ENCODE measurements at regions not wholly inside any gene's neighbourhood (a gene's known extent, or its start where the extent isn't known, plus 50 kb on each side); places are given as distances from the start of the nearest gene placed in this dataset.

DNA sequence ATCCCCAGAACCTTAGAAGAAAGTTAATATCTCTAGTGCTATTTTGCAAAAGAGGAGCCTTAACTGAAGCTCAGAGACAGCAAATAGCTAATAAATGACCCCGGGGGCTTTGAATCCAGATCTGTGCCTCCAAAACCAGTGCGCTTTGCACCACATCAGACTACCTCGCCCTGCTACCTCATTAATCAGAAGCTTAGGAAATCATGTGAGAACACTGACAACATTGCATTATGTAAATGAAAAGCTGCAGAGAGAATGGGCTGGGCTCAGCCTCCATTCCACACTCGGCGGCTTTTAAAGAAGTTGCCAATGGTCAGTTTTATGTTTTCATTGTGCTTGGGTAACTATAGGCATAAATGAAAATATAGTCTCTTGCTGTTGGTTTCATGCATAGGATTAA is 54.0 kb upstream of the STMND1 start:
- DNase-seq, result no peak
- no peaks in the 10 kb centered on the region for H3K4me1 Mint-ChIP-seq (ENCODE audit: low read depth)
- H3K4me3 Mint-ChIP-seq, result no peak overlapping the region
- no peak for ATAC-seq (replicated peaks in 1 of 2)
- H3K27ac Mint-ChIP-seq, result no peak overlapping the region
- H3K9me3 Mint-ChIP-seq, result no peaks in the 10 kb centered on the region
- H3K36me3 Mint-ChIP-seq (ENCODE audit: insufficient read depth in 2 of 2), result no peaks in the 10 kb centered on the region
- peaks cover 33% of the 10 kb centered on the region for H3K27me3 Mint-ChIP-seq (ENCODE audit: low read depth)

DNA sequence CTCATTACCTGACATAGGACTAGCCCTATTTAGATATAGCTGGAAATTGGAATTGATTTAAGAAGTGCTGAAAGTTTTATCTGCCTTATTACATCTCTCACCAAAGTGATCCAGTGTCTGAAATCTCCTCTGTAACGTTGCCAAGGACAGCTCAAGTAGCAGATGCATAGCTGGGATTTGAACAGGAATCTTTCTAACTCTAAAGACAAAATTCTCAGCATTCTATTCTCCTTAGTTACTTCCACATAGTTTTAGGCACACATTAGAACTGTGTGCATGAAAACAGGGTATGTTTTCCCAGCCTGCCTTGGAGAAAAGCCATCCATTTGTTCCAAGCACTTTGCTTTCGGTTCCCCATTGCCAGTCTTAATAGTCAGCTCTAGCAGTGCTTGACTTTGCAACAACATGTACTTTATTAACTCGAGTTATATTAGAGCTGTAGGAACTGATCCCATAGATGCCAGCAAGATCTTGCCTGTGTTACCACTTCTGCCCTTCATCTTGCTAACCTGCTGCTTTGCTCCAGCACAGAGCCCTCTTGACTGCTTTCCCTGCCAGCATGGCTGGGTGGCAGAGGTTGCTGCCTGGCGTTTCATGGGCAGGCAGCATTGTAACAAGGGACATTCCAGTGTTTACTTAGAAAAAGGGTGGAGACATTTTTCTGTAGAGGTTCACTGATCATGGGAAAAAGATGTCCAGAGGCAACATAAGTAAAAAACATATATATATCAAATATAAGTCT is 56.1 kb upstream of the STMND1 start:
- Mint-ChIP-seq H3K4me3 (no peak overlapping the region), H3K27ac (no peak overlapping the region), H3K27me3 (ENCODE audit: low read depth) (peaks cover 41% of the 10 kb centered on the region), H3K36me3 (ENCODE audit: insufficient read depth in 2 of 2) (no peaks in the 10 kb centered on the region), H3K4me1 (ENCODE audit: low read depth) (no peaks in the 10 kb centered on the region), H3K9me3 (no peaks in the 10 kb centered on the region)
- DNase-seq (no peak), ATAC-seq (replicated peaks in 1 of 2) (no peak)

DNA sequence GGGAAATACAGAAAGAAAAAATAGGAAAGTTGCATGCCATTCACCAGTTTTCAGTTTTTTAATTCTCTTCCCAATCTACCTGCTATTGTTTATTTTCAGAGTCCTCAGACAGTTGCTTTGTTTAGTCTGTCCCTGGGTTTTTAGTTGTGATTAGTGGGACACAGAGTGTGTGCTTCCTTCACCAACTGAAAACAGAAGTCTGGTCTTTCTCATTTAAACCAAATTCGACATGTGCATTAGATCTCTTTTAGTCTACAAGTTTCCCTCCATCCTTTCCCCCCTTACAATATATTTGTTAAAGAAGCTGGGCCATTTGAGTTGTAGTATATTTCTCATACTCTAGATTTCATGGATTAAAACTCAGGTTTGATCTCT is 58.7 kb upstream of the STMND1 start:
- no peak overlapping the region for H3K27ac Mint-ChIP-seq
- H3K9me3 Mint-ChIP-seq, result peaks cover 0 to 2% of the 10 kb centered on the region in 2 donors
- no peaks in the 10 kb centered on the region for H3K4me1 Mint-ChIP-seq (ENCODE audit: low read depth)
- peaks cover 45% of the 10 kb centered on the region for H3K27me3 Mint-ChIP-seq (ENCODE audit: low read depth)
- no peak for ATAC-seq (replicated peaks in 1 of 2)
- DNase-seq, result no peak
- no peak overlapping the region for H3K4me3 Mint-ChIP-seq
- H3K36me3 Mint-ChIP-seq (ENCODE audit: insufficient read depth in 2 of 2), result no peaks in the 10 kb centered on the region

DNA sequence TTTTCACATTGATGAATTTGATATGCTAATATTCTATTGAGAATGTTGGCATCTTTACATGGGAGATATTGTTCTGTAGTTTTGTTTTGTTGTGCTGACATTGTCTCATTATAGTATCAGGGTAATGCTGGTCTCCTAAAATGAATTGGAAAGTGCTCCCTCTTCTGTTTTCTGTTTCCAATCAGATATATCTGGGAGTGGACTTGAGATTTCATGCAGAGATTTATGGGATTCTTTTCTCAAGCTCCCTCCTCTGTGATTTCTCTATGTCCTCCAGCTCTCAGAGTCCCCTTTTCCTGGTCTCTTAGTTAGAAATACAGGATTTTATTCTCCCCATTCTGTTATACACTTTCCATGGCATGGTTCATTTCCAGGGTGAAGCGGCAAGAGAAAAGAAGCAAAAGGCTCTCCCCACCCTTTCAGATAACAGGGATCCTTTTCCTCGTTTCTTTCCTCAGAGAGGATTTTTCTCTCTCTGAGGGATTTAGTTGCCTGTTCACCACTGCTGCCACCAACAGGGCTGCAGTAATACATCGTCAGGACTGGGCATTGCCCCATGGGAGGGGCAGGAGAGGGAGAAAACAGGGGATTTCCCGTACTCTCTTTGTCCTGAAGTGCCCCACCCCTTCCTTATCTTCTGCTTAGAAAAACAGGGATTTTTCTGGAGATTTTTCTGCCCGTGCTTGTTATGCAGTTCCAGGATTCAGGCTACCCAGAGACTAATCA is 59.3 kb upstream of the STMND1 start:
- Mint-ChIP-seq H3K27me3 (ENCODE audit: low read depth) (peaks cover 45% of the 10 kb centered on the region), H3K4me1 (ENCODE audit: low read depth) (no peaks in the 10 kb centered on the region)
- no peak for DNase-seq

DNA sequence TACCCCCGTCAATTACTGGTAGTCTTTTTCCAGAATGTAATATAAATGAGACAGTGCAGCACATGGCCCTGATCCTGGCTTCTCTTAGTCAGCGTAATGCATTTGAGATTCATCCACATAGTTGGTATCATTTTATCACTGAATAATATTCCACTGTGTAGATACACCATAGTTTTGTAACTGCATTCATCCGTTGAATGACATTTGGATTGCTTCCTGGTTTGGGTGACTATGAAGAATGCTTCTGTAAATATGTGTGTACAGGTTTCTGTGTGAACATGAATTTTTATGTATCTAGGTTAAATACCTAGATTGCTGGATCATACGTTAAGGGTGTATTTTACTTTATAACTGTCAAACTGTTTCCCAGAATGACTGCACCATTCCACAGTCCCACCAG is 62.6 kb upstream of the STMND1 start:
- H3K27me3 Mint-ChIP-seq (ENCODE audit: low read depth), result peaks cover 44% of the 10 kb centered on the region
- H3K4me3 Mint-ChIP-seq, result no peak overlapping the region
- H3K4me1 Mint-ChIP-seq (ENCODE audit: low read depth), result no peaks in the 10 kb centered on the region
- no peak overlapping the region for H3K27ac Mint-ChIP-seq
- peaks cover 0 to 2% of the 10 kb centered on the region in 2 donors for H3K9me3 Mint-ChIP-seq
- ATAC-seq (replicated peaks in 1 of 2) (no peak), DNase-seq (no peak)
- no peaks in the 10 kb centered on the region for H3K36me3 Mint-ChIP-seq (ENCODE audit: insufficient read depth in 2 of 2)

More for the DNA sequence above, 59.3 kb upstream of the STMND1 start:
- Mint-ChIP-seq H3K27ac (no peak overlapping the region), H3K4me3 (no peak overlapping the region), H3K36me3 (ENCODE audit: insufficient read depth in 2 of 2) (no peaks in the 10 kb centered on the region), H3K9me3 (peaks cover 0 to 2% of the 10 kb centered on the region in 2 donors)
- no peak for ATAC-seq (replicated peaks in 1 of 2)

DNA sequence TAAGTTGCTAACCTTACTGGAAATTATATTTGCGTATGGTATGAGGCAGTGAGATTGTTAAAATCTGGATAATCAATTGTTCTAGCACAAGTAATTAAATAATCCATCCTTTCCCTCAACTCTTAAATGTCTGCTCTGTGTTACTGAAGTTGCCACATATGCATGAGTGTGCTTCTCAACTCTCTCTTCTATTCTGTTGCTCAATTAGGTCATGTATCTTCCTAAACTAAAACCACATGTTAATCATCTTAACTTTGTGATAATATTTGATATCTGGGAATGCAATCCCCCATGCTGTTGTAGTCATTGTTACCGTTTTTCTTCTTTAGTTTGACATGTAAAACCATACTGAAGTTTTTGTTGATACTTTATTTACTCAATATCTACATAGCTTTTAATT is 63.5 kb upstream of the STMND1 start:
- Mint-ChIP-seq H3K36me3 (ENCODE audit: insufficient read depth in 2 of 2) (no peaks in the 10 kb centered on the region), H3K9me3 (peaks cover 0 to 2% of the 10 kb centered on the region in 2 donors), H3K27ac (no peak overlapping the region), H3K4me1 (ENCODE audit: low read depth) (no peaks in the 10 kb centered on the region), H3K4me3 (no peak overlapping the region), H3K27me3 (ENCODE audit: low read depth) (peaks cover 35% of the 10 kb centered on the region)
- ATAC-seq (replicated peaks in 1 of 2) (no peak), DNase-seq (no peak)

DNA sequence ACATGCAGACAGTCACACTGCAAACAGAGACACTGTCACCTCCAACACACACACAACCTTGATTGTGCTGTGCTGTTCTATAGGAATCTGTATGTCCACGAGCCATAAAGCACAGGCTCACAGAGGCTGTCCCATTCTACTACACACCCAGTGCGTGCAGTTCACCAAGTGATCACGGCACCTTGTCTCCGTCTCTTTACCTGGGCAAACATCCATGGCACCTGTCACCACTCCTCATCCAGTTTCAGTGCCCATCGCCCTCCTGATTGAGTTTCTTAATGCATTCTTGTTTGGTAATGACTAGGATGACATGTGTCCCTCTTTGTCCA is 65.8 kb upstream of the STMND1 start:
- no peaks in the 10 kb centered on the region for H3K36me3 Mint-ChIP-seq (ENCODE audit: insufficient read depth in 2 of 2)
- ATAC-seq (replicated peaks in 1 of 2) (no peak), DNase-seq (no peak)
- H3K4me1 Mint-ChIP-seq (ENCODE audit: low read depth), result no peaks in the 10 kb centered on the region
- no peak overlapping the region for H3K27ac Mint-ChIP-seq
- H3K27me3 Mint-ChIP-seq (ENCODE audit: low read depth), result peaks cover 25% of the 10 kb centered on the region
- peaks cover 0 to 2% of the 10 kb centered on the region in 2 donors for H3K9me3 Mint-ChIP-seq
- H3K4me3 Mint-ChIP-seq, result no peak overlapping the region

DNA sequence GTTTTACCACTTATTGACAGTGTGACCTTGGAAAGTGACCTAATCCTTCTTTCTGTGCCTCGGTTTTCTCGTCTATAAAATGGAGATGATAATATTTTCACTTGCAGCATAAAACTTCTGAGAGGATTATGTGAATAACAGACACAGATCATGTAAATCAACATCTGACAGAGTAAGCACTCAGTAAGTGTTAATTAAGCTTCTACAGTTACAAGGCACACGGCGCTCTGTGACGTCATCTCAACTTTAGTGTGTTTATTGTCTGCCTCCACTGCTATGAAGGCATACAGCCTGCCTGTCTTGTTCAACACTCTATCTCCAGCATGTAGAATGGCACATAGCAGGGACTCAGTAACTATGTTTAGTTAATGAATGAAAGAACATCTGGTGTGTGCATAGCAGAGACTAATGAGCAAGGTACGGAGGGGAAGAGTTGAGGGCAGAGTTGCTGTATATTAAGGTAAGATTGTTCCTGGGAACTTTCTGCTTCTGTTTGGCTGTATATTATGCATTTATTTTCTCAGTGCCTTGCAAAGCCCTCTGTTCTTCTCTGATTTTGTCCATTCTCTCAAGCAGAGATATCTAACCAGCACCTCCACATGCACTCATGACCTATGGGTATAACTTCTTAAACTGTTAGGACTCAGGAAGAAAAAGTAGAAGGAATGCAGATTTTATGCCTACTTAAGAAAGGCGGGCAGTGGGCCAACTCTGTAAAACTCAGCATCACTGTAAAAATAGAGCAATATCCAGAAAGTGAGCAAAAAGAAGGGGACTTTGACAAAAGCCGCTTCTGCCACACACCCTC is 66.4 kb upstream of the STMND1 start:
- no peak for DNase-seq
- Mint-ChIP-seq H3K27me3 (ENCODE audit: low read depth) (peaks cover 25% of the 10 kb centered on the region), H3K4me1 (ENCODE audit: low read depth) (no peaks in the 10 kb centered on the region), H3K4me3 (no peak overlapping the region), H3K36me3 (ENCODE audit: insufficient read depth in 2 of 2) (no peaks in the 10 kb centered on the region), H3K9me3 (peaks cover 0 to 2% of the 10 kb centered on the region in 2 donors), H3K27ac (no peak overlapping the region)
- no peak for ATAC-seq (replicated peaks in 1 of 2)

DNA sequence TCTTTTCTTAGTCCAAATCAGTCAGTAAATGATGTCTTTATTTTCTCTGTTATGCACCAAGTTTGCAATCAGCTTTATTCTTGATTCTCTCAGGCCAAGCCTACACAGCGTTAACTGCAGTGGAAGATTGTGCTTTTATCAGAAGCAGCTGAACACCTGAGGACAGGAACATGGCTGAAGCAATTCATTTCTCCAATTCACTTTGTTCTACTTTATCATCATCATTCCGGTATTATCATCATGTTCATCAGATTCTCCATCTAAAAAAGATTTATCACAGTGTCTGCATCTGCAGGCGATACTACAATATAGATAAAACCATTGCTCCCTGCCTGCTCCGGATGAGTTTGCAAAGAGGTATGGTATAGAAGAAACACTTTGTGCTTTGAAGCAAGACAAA is 68.1 kb upstream of the STMND1 start:
- Mint-ChIP-seq H3K27me3 (ENCODE audit: low read depth) (peaks cover 30% of the 10 kb centered on the region), H3K4me3 (no peak overlapping the region), H3K4me1 (ENCODE audit: low read depth) (no peaks in the 10 kb centered on the region), H3K27ac (no peak overlapping the region), H3K36me3 (ENCODE audit: insufficient read depth in 2 of 2) (peaks cover 0 to under 1% of the 10 kb centered on the region in 2 donors), H3K9me3 (peaks cover 0 to 2% of the 10 kb centered on the region in 2 donors)
- no peak for DNase-seq
- no peak for ATAC-seq (replicated peaks in 1 of 2)

DNA sequence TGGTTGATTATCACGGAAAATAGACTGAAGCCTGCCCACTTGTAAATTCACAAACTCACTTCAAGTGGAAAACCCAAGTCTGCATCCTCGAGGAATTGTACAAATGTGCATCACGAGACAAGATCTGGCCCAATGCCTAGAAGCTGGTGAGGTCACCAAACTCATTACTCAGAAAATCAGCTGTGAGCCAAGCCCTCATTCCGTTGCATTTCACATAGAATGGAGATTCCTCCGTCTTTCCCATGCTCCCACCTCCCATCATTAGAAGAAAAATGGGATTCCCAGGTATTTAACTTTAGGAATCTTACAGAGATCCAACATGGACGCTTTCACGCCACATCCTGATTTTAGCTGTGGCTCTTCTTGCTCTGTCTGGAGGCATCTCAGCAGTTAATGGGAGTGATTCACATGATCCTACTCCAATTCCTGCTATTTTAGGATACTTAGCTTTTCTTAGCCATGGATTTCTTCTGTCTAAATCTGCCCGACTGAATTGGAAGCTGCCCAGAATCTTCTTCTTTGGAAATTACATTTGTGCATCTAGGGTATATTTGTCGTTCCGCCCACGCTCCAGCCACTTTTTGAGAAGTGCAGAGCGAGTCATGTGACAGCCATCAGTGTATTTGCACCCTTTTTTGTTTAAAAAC is 68.7 kb upstream of the STMND1 start:
- Mint-ChIP-seq H3K4me1 (ENCODE audit: low read depth) (no peaks in the 10 kb centered on the region), H3K4me3 (no peak overlapping the region), H3K27ac (no peak overlapping the region), H3K36me3 (ENCODE audit: insufficient read depth in 2 of 2) (peaks cover 0 to 2% of the 10 kb centered on the region in 2 donors), H3K9me3 (no peaks in the 10 kb centered on the region), H3K27me3 (ENCODE audit: low read depth) (peaks cover 27% of the 10 kb centered on the region)
- no peak for DNase-seq
- no peak for ATAC-seq (replicated peaks in 1 of 2)

DNA sequence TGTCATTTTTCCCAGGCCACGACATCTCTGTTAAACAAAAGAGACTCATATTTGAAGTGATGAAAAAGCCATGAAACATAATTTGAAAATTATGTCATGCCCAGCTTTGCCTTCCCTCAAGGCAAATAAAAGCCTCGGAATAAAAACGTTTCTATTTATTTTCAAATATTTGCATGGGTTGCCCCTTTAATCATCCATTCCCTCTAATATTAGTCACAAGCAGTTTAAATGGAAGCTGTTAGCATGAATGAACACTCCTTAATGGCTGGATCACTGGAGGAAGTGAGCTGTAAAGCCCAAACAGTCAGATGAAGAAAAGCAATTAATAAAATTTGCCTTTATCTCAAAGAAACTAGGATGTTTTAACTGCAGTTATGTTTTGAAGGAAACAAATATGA is 69.3 kb upstream of the STMND1 start:
- Mint-ChIP-seq H3K4me3 (no peak overlapping the region), H3K36me3 (ENCODE audit: insufficient read depth in 2 of 2) (peaks cover 0 to 2% of the 10 kb centered on the region in 2 donors), H3K9me3 (no peaks in the 10 kb centered on the region), H3K27ac (no peak overlapping the region), H3K27me3 (ENCODE audit: low read depth) (peaks cover 31% of the 10 kb centered on the region), H3K4me1 (ENCODE audit: low read depth) (no peaks in the 10 kb centered on the region)
- no peak for ATAC-seq (replicated peaks in 1 of 2)
- no peak for DNase-seq

DNA sequence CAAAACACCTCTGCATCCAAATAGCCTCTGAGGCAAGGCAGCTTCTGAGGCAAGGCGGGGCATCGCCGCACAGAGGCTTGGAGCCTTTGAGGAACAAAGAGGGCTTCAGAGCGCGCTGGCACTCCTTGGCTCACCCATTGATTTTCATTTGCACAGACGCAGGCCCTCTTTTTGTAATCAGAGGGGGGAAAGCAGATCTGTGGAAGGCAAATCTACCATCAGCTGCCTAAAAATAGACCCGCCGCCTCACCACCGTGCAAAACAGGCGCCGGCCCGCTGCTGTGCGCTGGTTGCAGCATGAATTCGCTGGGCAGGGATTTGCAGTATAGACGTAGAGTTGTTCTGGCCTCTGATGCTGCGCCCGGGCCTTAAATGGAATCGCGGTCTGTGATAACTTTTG is 69.9 kb upstream of the STMND1 start:
- no peak for DNase-seq
- Mint-ChIP-seq H3K36me3 (ENCODE audit: insufficient read depth in 2 of 2) (peaks cover 0 to 2% of the 10 kb centered on the region in 2 donors), H3K27ac (no peak overlapping the region), H3K9me3 (peaks cover 0 to 2% of the 10 kb centered on the region in 2 donors), H3K4me1 (ENCODE audit: low read depth) (no peaks in the 10 kb centered on the region), H3K4me3 (no peak overlapping the region), H3K27me3 (ENCODE audit: low read depth) (peaks cover 38% of the 10 kb centered on the region)
- ATAC-seq (replicated peaks in 1 of 2), result no peak

DNA sequence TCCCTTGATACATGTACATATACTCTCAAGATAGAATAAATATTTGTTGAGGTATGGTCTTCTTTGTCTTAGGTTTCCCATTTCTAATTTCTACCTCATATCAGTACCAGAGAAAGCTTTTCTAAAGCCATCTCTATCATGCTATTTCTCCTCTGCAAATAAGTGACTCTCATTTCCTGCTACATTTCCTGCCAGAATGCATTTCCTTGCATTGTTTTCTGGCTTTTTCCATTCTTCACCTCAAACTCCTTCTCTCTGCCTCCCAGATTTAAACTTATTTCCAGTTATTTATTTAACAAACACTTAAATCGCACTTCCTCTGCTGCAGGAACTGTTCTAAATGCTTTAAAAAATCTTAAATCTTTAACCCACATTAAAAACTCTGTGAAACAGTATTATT is 74.4 kb upstream of the STMND1 start:
- H3K36me3 Mint-ChIP-seq (ENCODE audit: insufficient read depth in 2 of 2), result peaks cover 0 to 8% of the 10 kb centered on the region in 2 donors
- no peak for DNase-seq
- peaks cover 7% of the 10 kb centered on the region in 2 donors for H3K9me3 Mint-ChIP-seq
- H3K27ac Mint-ChIP-seq, result no peak overlapping the region
- no peak overlapping the region for H3K4me3 Mint-ChIP-seq
- ATAC-seq (replicated peaks in 1 of 2), result no peak
- no peaks in the 10 kb centered on the region for H3K4me1 Mint-ChIP-seq (ENCODE audit: low read depth)
- H3K27me3 Mint-ChIP-seq (ENCODE audit: low read depth), result peaks cover 37% of the 10 kb centered on the region
